Sigmoid colon (tissue), 6 donors: ENCODE measurements at regions not wholly inside any gene's neighbourhood (a gene's known extent, or its start where the extent isn't known, plus 50 kb on each side); places are given as distances from the start of the nearest gene placed in this dataset.

Source experiments
- DNase-seq: peaks from one replicate; pipeline ENCODE4 v3.0.0-alpha.2; 2019
- H3K27ac ChIP-seq, 4 donors: fragments of 200-600 bp; sonication (generic); one replicate each; pipeline ENCODE4 v1.5.1; 2016 to 2019; ENCODE audit warnings: mild to moderate bottlenecking in 1 of 4
- H3K27me3 ChIP-seq, 3 donors: fragments of 200-600 bp; sonication (generic); one replicate each; pipeline ENCODE4 v1.5.1; 2019; ENCODE audit warnings: mild to moderate bottlenecking in 1 of 3
- H3K36me3 ChIP-seq, 4 donors: fragments of 200-600 bp; sonication (generic); one replicate each; pipeline ENCODE4 v1.5.1; 2016 to 2019
- H3K4me1 ChIP-seq, 4 donors: fragments of 200-600 bp; sonication (generic); one replicate each; pipeline ENCODE4 v1.5.1; 2017 to 2019
- H3K4me3 ChIP-seq, 4 donors: fragments of 200-600 bp; sonication (generic); one replicate each; pipeline ENCODE4 v1.5.1; 2017 to 2019; ENCODE audit warnings: mild to moderate bottlenecking in 2 of 4, moderate library complexity in 1 of 4
- H3K9me3 ChIP-seq, 4 donors: fragments of 200-600 bp in 3 of 4; sonication (generic) in 3 of 4; one replicate each; pipeline versions ENCODE4 v1.5.1 to v1.6.1; 2013 to 2019
- CTCF ChIP-seq, 4 experiments: fragments of 450-650 bp in 3 of 4; fragments of 200-600 bp in 1 of 4; IDR thresholded peaks; one replicate each; pipeline ENCODE4 v1.5.1; 2016 to 2019; ENCODE audit warnings: antibody characterized with exemption in 4 of 4, mild to moderate bottlenecking in 3 of 4, moderate library complexity in 2 of 4
- EP300 ChIP-seq, 4 donors: sonication (generic); formaldehyde crosslinking; IDR thresholded peaks; one replicate each; pipeline ENCODE4 v1.6.1; 2017; ENCODE audit warnings: antibody characterized with exemption in 4 of 4
- POLR2A ChIP-seq, 2 donors: fragments of 450-650 bp; IDR thresholded peaks; one replicate each; pipeline ENCODE4 v1.6.1; 2016; ENCODE audit warnings: antibody characterized with exemption in 2 of 2, mild to moderate bottlenecking in 2 of 2, moderate library complexity in 2 of 2
- POLR2AphosphoS5 ChIP-seq, 4 donors: sonication (generic); formaldehyde crosslinking; IDR thresholded peaks; one replicate each; pipeline ENCODE4 v1.6.1; 2017; ENCODE audit warnings: antibody characterized with exemption in 4 of 4
- WGBS, 2 donors: extraction: QIAGEN DNeasy Blood & Tissue Kit; methylation state at CpG; one replicate each; pipeline ENCODE4 v1.1.7; 2013; 5-methylcytosine and 5-hydroxymethylcytosine counted together
- intact Hi-C: fragments of 100-400 bp; cut with DNase I; formaldehyde crosslinking; loops from one replicate; pipeline ENCODE4 v1.15.1; 2023
- donor health status: healthy with polysubstance abuse.
- donor health status: healthy.

GRCh38 chrY:18958846-18959245 is 185.3 kb upstream of the HSFY2 start:
- no peak for DNase-seq
- intact Hi-C loops = no loop called here
- Histone ChIP-seq H3K4me3 (no peak overlapping the region), H3K27ac (no peak overlapping the region), H3K27me3 (no peaks in the 10 kb centered on the region), H3K4me1 (no peaks in the 10 kb centered on the region), H3K36me3 (no peaks in the 10 kb centered on the region), H3K9me3 (no peaks in the 10 kb centered on the region)
- no peak for TF ChIP-seq POLR2AphosphoS5 (IDR thresholded peaks at IDR 0.05)
- no peak for TF ChIP-seq POLR2A (IDR thresholded peaks at IDR 0.05)
- TF ChIP-seq EP300 (IDR thresholded peaks at IDR 0.05) = no peak
- no peak for TF ChIP-seq CTCF (IDR thresholded peaks at IDR 0.05)
- 75 to 88% methylated on average over 4 of the region's 4 CpGs for WGBS, 2 donors

- Histone ChIP-seq H3K4me3 (no peak overlapping the region), H3K36me3 (no peaks in the 10 kb centered on the region), H3K27me3 (no peaks in the 10 kb centered on the region), H3K27ac (no peak overlapping the region), H3K9me3 (no peaks in the 10 kb centered on the region), H3K4me1 (no peaks in the 10 kb centered on the region)
- no peak for TF ChIP-seq POLR2AphosphoS5 (IDR thresholded peaks at IDR 0.05)
- TF ChIP-seq POLR2A (IDR thresholded peaks at IDR 0.05) = no peak
- TF ChIP-seq CTCF (IDR thresholded peaks at IDR 0.05) = no peak
- no peak for TF ChIP-seq EP300 (IDR thresholded peaks at IDR 0.05)
- no peak for DNase-seq
- 68 to 81% methylated on average over 7 of the region's 7 CpGs for WGBS, 2 donors
- intact Hi-C loops = no loop called here
Measured at GRCh38 chrY:18951657-18952435, 178.3 kb upstream of the HSFY2 start.

GRCh38 chrY:18951019-18951418 is 177.5 kb upstream of the HSFY2 start:
- no peaks in the 10 kb centered on the region for H3K9me3 ChIP-seq
- H3K27ac ChIP-seq = no peak overlapping the region
- no peak overlapping the region for H3K4me3 ChIP-seq
- no peaks in the 10 kb centered on the region for H3K27me3 ChIP-seq
- H3K4me1 ChIP-seq = no peaks in the 10 kb centered on the region
- TF ChIP-seq EP300 (IDR thresholded peaks at IDR 0.05) (no peak), POLR2A (IDR thresholded peaks at IDR 0.05) (no peak), POLR2AphosphoS5 (IDR thresholded peaks at IDR 0.05) (no peak), CTCF (IDR thresholded peaks at IDR 0.05) (no peak)
- intact Hi-C loops = no loop called here
- WGBS, 2 donors = 77 to 94% methylated on average over 5 of the region's 5 CpGs
- H3K36me3 ChIP-seq = no peaks in the 10 kb centered on the region
- no peak for DNase-seq

GRCh38 chrY:18936831-18937230 is 163.3 kb upstream of the HSFY2 start:
- no peaks in the 10 kb centered on the region for H3K4me1 ChIP-seq

More at GRCh38 chrY:18936831-18937230, 163.3 kb upstream of the HSFY2 start:
- no peak overlapping the region for H3K27ac ChIP-seq
- H3K9me3 ChIP-seq = no peaks in the 10 kb centered on the region
- H3K36me3 ChIP-seq = no peaks in the 10 kb centered on the region
- TF ChIP-seq POLR2A (IDR thresholded peaks at IDR 0.05) = no peak
- TF ChIP-seq CTCF (IDR thresholded peaks at IDR 0.05) = no peak
- TF ChIP-seq EP300 (IDR thresholded peaks at IDR 0.05) = no peak
- no peak for TF ChIP-seq POLR2AphosphoS5 (IDR thresholded peaks at IDR 0.05)
- no peaks in the 10 kb centered on the region for H3K27me3 ChIP-seq
- intact Hi-C loops = no loop called here
- no peak overlapping the region for H3K4me3 ChIP-seq
- no peak for DNase-seq
